ENCODE measurements at regions not wholly inside any gene's neighbourhood (a gene's known extent, or its start where the extent isn't known, plus 50 kb on each side); places are given as distances from the start of the nearest gene placed in this dataset.

GRCh38 chr11:27287205-27287604 is 75.8 kb downstream of the CCDC34 start:
- Histone ChIP-seq H3K9me3 (ENCODE audit: control insufficient read depth in 2 of 3, low read length in 3 of 3) (peaks cover 0 to 12% (median 7%) of the 10 kb centered on the region in 3 experiments), H3K27me3 (ENCODE audit: control insufficient read depth in 2 of 2, insufficient read depth in 2 of 2, low read length in 2 of 2) (no peaks in the 10 kb centered on the region), H3K4me3 (ENCODE audit: low read length) (no peak overlapping the region), H3K27ac (ENCODE audit: low read depth, low read length) (no peak overlapping the region), H3K36me3 (ENCODE audit: control insufficient read depth in 2 of 3, insufficient read depth in 3 of 3, low read length in 3 of 3) (no peaks in the 10 kb centered on the region), H3K4me1 (ENCODE audit: control insufficient read depth in 2 of 2, insufficient read depth in 2 of 2, low read length in 2 of 2) (no peaks in the 10 kb centered on the region)
- Mint-ChIP-seq H3K4me3 (no peak overlapping the region), H3K9me3 (peaks cover 4 to 28% (median 15%) of the 10 kb centered on the region in 11 donors), H3K36me3 (peaks cover 0 to 13% (median 0%) of the 10 kb centered on the region in 5 donors), H3K27me3 (peaks cover 3 to 13% (median 5%) of the 10 kb centered on the region in 5 donors), H3K4me1 (no peaks in the 10 kb centered on the region), H3K27ac (no peak overlapping the region)
- ChIA-PET POLR2A (no interaction called here), CTCF (no interaction called here)
- intact Hi-C loops (cut with micrococcal nuclease), result no loop called here
- DNase-seq, result no peak
- no peak for ATAC-seq

GRCh38 chr11:27285761-27286160 is 77.3 kb downstream of the CCDC34 start:
- POLR2A ChIA-PET, result no interaction called here
- H3K9me3 ChIP-seq (ENCODE audit: control insufficient read depth in 2 of 3, low read length in 3 of 3), result no peaks in the 10 kb centered on the region
- no peaks in the 10 kb centered on the region for H3K4me1 Mint-ChIP-seq
- CTCF ChIA-PET, result interaction anchor here (0.7 kb wide), 1 partner anchor 200 kb away, joined by 3 read pairs; no protein-coding TSS in a partner anchor
- no peak overlapping the region for H3K4me3 Mint-ChIP-seq
- no peaks in the 10 kb centered on the region for H3K27me3 ChIP-seq (ENCODE audit: control insufficient read depth in 2 of 2, insufficient read depth in 2 of 2, low read length in 2 of 2)
- ATAC-seq, result no peak
- no peak overlapping the region for H3K4me3 ChIP-seq (ENCODE audit: low read length)
- H3K9me3 Mint-ChIP-seq, result peaks cover 0 to 14% (median 6%) of the 10 kb centered on the region in 11 donors
- H3K36me3 Mint-ChIP-seq, result peaks cover 0 to under 1% (median 0%) of the 10 kb centered on the region in 5 donors
- H3K4me1 ChIP-seq (ENCODE audit: control insufficient read depth in 2 of 2, insufficient read depth in 2 of 2, low read length in 2 of 2), result no peaks in the 10 kb centered on the region
- H3K36me3 ChIP-seq (ENCODE audit: control insufficient read depth in 2 of 3, insufficient read depth in 3 of 3, low read length in 3 of 3), result no peaks in the 10 kb centered on the region
- DNase-seq, result no peak
- H3K27me3 Mint-ChIP-seq, result peaks cover 3 to 8% (median 5%) of the 10 kb centered on the region in 5 donors
- H3K27ac ChIP-seq (ENCODE audit: low read depth, low read length), result no peak overlapping the region
- intact Hi-C loops (cut with micrococcal nuclease), result no loop called here
- H3K27ac Mint-ChIP-seq, result no peak overlapping the region

- DNase-seq, result no peak
- no peak for ATAC-seq
- no peaks in the 10 kb centered on the region for H3K36me3 Mint-ChIP-seq
- H3K27me3 ChIP-seq (ENCODE audit: control insufficient read depth in 2 of 2, insufficient read depth in 2 of 2, low read length in 2 of 2), result no peaks in the 10 kb centered on the region
- H3K4me3 Mint-ChIP-seq, result no peak overlapping the region
- no peaks in the 10 kb centered on the region for H3K4me1 Mint-ChIP-seq
- ChIA-PET POLR2A (no interaction called here), CTCF (no interaction called here)
- H3K36me3 ChIP-seq (ENCODE audit: control insufficient read depth in 2 of 3, insufficient read depth in 3 of 3, low read length in 3 of 3), result no peaks in the 10 kb centered on the region
- intact Hi-C loops (cut with micrococcal nuclease), result no loop called here
- H3K27ac Mint-ChIP-seq, result no peak overlapping the region
- H3K9me3 ChIP-seq (ENCODE audit: control insufficient read depth in 2 of 3, low read length in 3 of 3), result no peaks in the 10 kb centered on the region
- no peak overlapping the region for H3K27ac ChIP-seq (ENCODE audit: low read depth, low read length)
- H3K4me3 ChIP-seq (ENCODE audit: low read length), result no peak overlapping the region
- no peaks in the 10 kb centered on the region for H3K4me1 ChIP-seq (ENCODE audit: control insufficient read depth in 2 of 2, insufficient read depth in 2 of 2, low read length in 2 of 2)
- H3K9me3 Mint-ChIP-seq, result peaks cover 0 to under 1% (median 0%) of the 10 kb centered on the region in 11 donors
- H3K27me3 Mint-ChIP-seq, result peaks cover 2 to 20% (median 15%) of the 10 kb centered on the region in 5 donors
These were observed 80.2 kb downstream of the CCDC34 start for GRCh38 chr11:27282806-27283205.

GRCh38 chr11:27281740-27282590 is 81.0 kb downstream of the CCDC34 start:
- no peaks in the 10 kb centered on the region for H3K36me3 Mint-ChIP-seq
- no peaks in the 10 kb centered on the region for H3K4me1 Mint-ChIP-seq
- no peak overlapping the region for H3K27ac Mint-ChIP-seq
- ATAC-seq (no peak), DNase-seq (no peak)
- peaks cover 2 to 25% (median 15%) of the 10 kb centered on the region in 5 donors for H3K27me3 Mint-ChIP-seq
- ChIA-PET POLR2A (no interaction called here), CTCF (no interaction called here)
- no peaks in the 10 kb centered on the region for H3K27me3 ChIP-seq (ENCODE audit: control insufficient read depth in 2 of 2, insufficient read depth in 2 of 2, low read length in 2 of 2)
- H3K4me3 ChIP-seq (ENCODE audit: low read length), result no peak overlapping the region
- H3K9me3 Mint-ChIP-seq, result peaks cover 0 to 1% (median 0%) of the 10 kb centered on the region in 11 donors
- intact Hi-C loops (cut with micrococcal nuclease), result no loop called here
- no peak overlapping the region for H3K27ac ChIP-seq (ENCODE audit: low read depth, low read length)
- no peaks in the 10 kb centered on the region for H3K4me1 ChIP-seq (ENCODE audit: control insufficient read depth in 2 of 2, insufficient read depth in 2 of 2, low read length in 2 of 2)
- no peak overlapping the region for H3K4me3 Mint-ChIP-seq
- no peaks in the 10 kb centered on the region for H3K9me3 ChIP-seq (ENCODE audit: control insufficient read depth in 2 of 3, low read length in 3 of 3)
- H3K36me3 ChIP-seq (ENCODE audit: control insufficient read depth in 2 of 3, insufficient read depth in 3 of 3, low read length in 3 of 3), result no peaks in the 10 kb centered on the region

- Histone ChIP-seq H3K27me3 (ENCODE audit: control insufficient read depth in 2 of 2, insufficient read depth in 2 of 2, low read length in 2 of 2) (no peaks in the 10 kb centered on the region), H3K36me3 (ENCODE audit: control insufficient read depth in 2 of 3, insufficient read depth in 3 of 3, low read length in 3 of 3) (no peaks in the 10 kb centered on the region), H3K4me3 (ENCODE audit: low read length) (no peak overlapping the region), H3K4me1 (ENCODE audit: control insufficient read depth in 2 of 2, insufficient read depth in 2 of 2, low read length in 2 of 2) (no peaks in the 10 kb centered on the region), H3K9me3 (ENCODE audit: control insufficient read depth in 2 of 3, low read length in 3 of 3) (no peaks in the 10 kb centered on the region), H3K27ac (ENCODE audit: low read depth, low read length) (no peak overlapping the region)
- no peak overlapping the region for H3K27ac Mint-ChIP-seq
- ChIA-PET CTCF (no interaction called here), POLR2A (no interaction called here)
- H3K9me3 Mint-ChIP-seq, result peaks cover 0 to 1% (median 0%) of the 10 kb centered on the region in 11 donors
- intact Hi-C loops (cut with micrococcal nuclease), result no loop called here
- no peak overlapping the region for H3K4me3 Mint-ChIP-seq
- H3K4me1 Mint-ChIP-seq, result no peaks in the 10 kb centered on the region
- DNase-seq, result no peak
- peaks cover 2 to 31% (median 15%) of the 10 kb centered on the region in 5 donors for H3K27me3 Mint-ChIP-seq
- no peaks in the 10 kb centered on the region for H3K36me3 Mint-ChIP-seq
- ATAC-seq, result no peak
These were observed 81.7 kb downstream of the CCDC34 start for GRCh38 chr11:27281276-27281675.

GRCh38 chr11:27280140-27280539 is 82.9 kb downstream of the CCDC34 start:
- intact Hi-C loops (cut with micrococcal nuclease), result no loop called here
- Mint-ChIP-seq H3K9me3 (peaks cover 0 to 1% (median 0%) of the 10 kb centered on the region in 11 donors), H3K27me3 (peaks cover 2 to 34% (median 15%) of the 10 kb centered on the region in 5 donors), H3K4me1 (no peaks in the 10 kb centered on the region), H3K27ac (no peak overlapping the region), H3K4me3 (no peak overlapping the region), H3K36me3 (no peaks in the 10 kb centered on the region)
- no peaks in the 10 kb centered on the region for H3K9me3 ChIP-seq (ENCODE audit: control insufficient read depth in 2 of 3, low read length in 3 of 3)
- H3K4me1 ChIP-seq (ENCODE audit: control insufficient read depth in 2 of 2, insufficient read depth in 2 of 2, low read length in 2 of 2), result no peaks in the 10 kb centered on the region
- H3K27me3 ChIP-seq (ENCODE audit: control insufficient read depth in 2 of 2, insufficient read depth in 2 of 2, low read length in 2 of 2), result no peaks in the 10 kb centered on the region
- H3K4me3 ChIP-seq (ENCODE audit: low read length), result no peak overlapping the region
- ChIA-PET POLR2A (no interaction called here), CTCF (no interaction called here)
- H3K27ac ChIP-seq (ENCODE audit: low read depth, low read length), result no peak overlapping the region
- ATAC-seq, result no peak
- no peak for DNase-seq
- H3K36me3 ChIP-seq (ENCODE audit: control insufficient read depth in 2 of 3, insufficient read depth in 3 of 3, low read length in 3 of 3), result no peaks in the 10 kb centered on the region

- Histone ChIP-seq H3K27me3 (ENCODE audit: control insufficient read depth in 2 of 2, insufficient read depth in 2 of 2, low read length in 2 of 2) (no peaks in the 10 kb centered on the region), H3K36me3 (ENCODE audit: control insufficient read depth in 2 of 3, insufficient read depth in 3 of 3, low read length in 3 of 3) (no peaks in the 10 kb centered on the region), H3K4me1 (ENCODE audit: control insufficient read depth in 2 of 2, insufficient read depth in 2 of 2, low read length in 2 of 2) (no peaks in the 10 kb centered on the region), H3K4me3 (ENCODE audit: low read length) (no peak overlapping the region), H3K27ac (ENCODE audit: low read depth, low read length) (no peak overlapping the region), H3K9me3 (ENCODE audit: control insufficient read depth in 2 of 3, low read length in 3 of 3) (no peaks in the 10 kb centered on the region)
- H3K36me3 Mint-ChIP-seq, result no peaks in the 10 kb centered on the region
- H3K27me3 Mint-ChIP-seq, result peaks cover 2 to 38% (median 19%) of the 10 kb centered on the region in 5 donors
- no peak for ATAC-seq
- ChIA-PET CTCF (no interaction called here), POLR2A (no interaction called here)
- intact Hi-C loops (cut with micrococcal nuclease), result no loop called here
- DNase-seq, result no peak
- no peak overlapping the region for H3K4me3 Mint-ChIP-seq
- H3K27ac Mint-ChIP-seq, result no peak overlapping the region
- no peaks in the 10 kb centered on the region for H3K4me1 Mint-ChIP-seq
- peaks cover 0 to 3% (median 0%) of the 10 kb centered on the region in 11 donors for H3K9me3 Mint-ChIP-seq
These were observed 83.6 kb downstream of the CCDC34 start for GRCh38 chr11:27279460-27279859.
